ENCODE measurements at regions not wholly inside any gene's neighbourhood (a gene's known extent, or its start where the extent isn't known, plus 50 kb on each side); places are given as distances from the start of the nearest gene placed in this dataset.

GRCh38 chr16:85178006-85178591 lies 65.8 kb upstream of the CIBAR2 start:
- Histone ChIP-seq H3K9ac (ENCODE audit: low read length) (no peak overlapping the region), H2AFZ (ENCODE audit: low read depth, low read length) (no peak overlapping the region), H3K4me2 (ENCODE audit: low read length) (no peak overlapping the region), H3K4me3 (ENCODE audit: low read length) (no peak overlapping the region), H3K9me3 (ENCODE audit: low read length) (no peaks in the 10 kb centered on the region), H3K79me2 (replicated peaks; ENCODE audit: insufficient read depth, low read length) (no peaks in the 10 kb centered on the region), H3K9me2 (ENCODE audit: insufficient read depth, low read length) (no peaks in the 10 kb centered on the region), H3K27me3 (ENCODE audit: insufficient read depth, low read depth, low read length) (no peaks in the 10 kb centered on the region), H3K27ac (ENCODE audit: low read length) (no peak overlapping the region), H3K36me3 (ENCODE audit: insufficient read depth, low read length) (no peaks in the 10 kb centered on the region), H4K20me1 (ENCODE audit: insufficient read depth) (no peaks in the 10 kb centered on the region), H3F3A (ENCODE audit: insufficient read depth, low read length, poor library complexity, severe bottlenecking) (no peaks in the 10 kb centered on the region)
- no peak for TF ChIP-seq TAF1 (IDR thresholded peaks at IDR 0.05; ENCODE audit: low read depth)
- TF ChIP-seq SMC3 (conservative IDR thresholded peaks at IDR 0.05; ENCODE audit: poor library complexity), result no peak
- no peak for TF ChIP-seq EZH2 (IDR thresholded peaks at IDR 0.05; ENCODE audit: borderline replicate concordance, insufficient read depth, low read length, poor library complexity, severe bottlenecking)
- no peak for TF ChIP-seq MXI1 (conservative IDR thresholded peaks at IDR 0.05; ENCODE audit: poor library complexity, severe bottlenecking)
- no peak for TF ChIP-seq POLR2AphosphoS5 (IDR thresholded peaks at IDR 0.05)
- no peak for TF ChIP-seq EP300 (conservative IDR thresholded peaks at IDR 0.05; ENCODE audit: poor library complexity, severe bottlenecking)

GRCh38 chr16:85178596-85178995 lies 66.3 kb upstream of the CIBAR2 start:
- Histone ChIP-seq H4K20me1 (ENCODE audit: insufficient read depth) (no peaks in the 10 kb centered on the region), H3K27ac (ENCODE audit: low read length) (no peak overlapping the region), H3K27me3 (ENCODE audit: insufficient read depth, low read depth, low read length) (no peaks in the 10 kb centered on the region), H3K4me2 (ENCODE audit: low read length) (no peak overlapping the region), H3F3A (ENCODE audit: insufficient read depth, low read length, poor library complexity, severe bottlenecking) (no peaks in the 10 kb centered on the region), H2AFZ (ENCODE audit: low read depth, low read length) (no peak overlapping the region), H3K9me3 (ENCODE audit: low read length) (peaks cover under 1% of the 10 kb centered on the region), H3K4me3 (ENCODE audit: low read length) (no peak overlapping the region), H3K36me3 (ENCODE audit: insufficient read depth, low read length) (no peaks in the 10 kb centered on the region), H3K9me2 (ENCODE audit: insufficient read depth, low read length) (no peaks in the 10 kb centered on the region), H3K9ac (ENCODE audit: low read length) (no peak overlapping the region), H3K79me2 (replicated peaks; ENCODE audit: insufficient read depth, low read length) (no peaks in the 10 kb centered on the region)
- TF ChIP-seq REST (IDR thresholded peaks at IDR 0.05; ENCODE audit: borderline replicate concordance) (no peak), TAF1 (IDR thresholded peaks at IDR 0.05; ENCODE audit: low read depth) (no peak), POLR2AphosphoS5 (IDR thresholded peaks at IDR 0.05) (no peak), SMC3 (conservative IDR thresholded peaks at IDR 0.05; ENCODE audit: poor library complexity) (no peak), EZH2 (IDR thresholded peaks at IDR 0.05; ENCODE audit: borderline replicate concordance, insufficient read depth, low read length, poor library complexity, severe bottlenecking) (no peak), EP300 (conservative IDR thresholded peaks at IDR 0.05; ENCODE audit: poor library complexity, severe bottlenecking) (no peak), RAD21 (conservative IDR thresholded peaks at IDR 0.05) (no peak), CTCF (IDR thresholded peaks at IDR 0.05; ENCODE audit: poor library complexity, severe bottlenecking) (no peak), MXI1 (conservative IDR thresholded peaks at IDR 0.05; ENCODE audit: poor library complexity, severe bottlenecking) (no peak)
